ENCODE measurements at regions not wholly inside any gene's neighbourhood (a gene's known extent, or its start where the extent isn't known, plus 50 kb on each side); places are given as distances from the start of the nearest gene placed in this dataset.

DNA sequence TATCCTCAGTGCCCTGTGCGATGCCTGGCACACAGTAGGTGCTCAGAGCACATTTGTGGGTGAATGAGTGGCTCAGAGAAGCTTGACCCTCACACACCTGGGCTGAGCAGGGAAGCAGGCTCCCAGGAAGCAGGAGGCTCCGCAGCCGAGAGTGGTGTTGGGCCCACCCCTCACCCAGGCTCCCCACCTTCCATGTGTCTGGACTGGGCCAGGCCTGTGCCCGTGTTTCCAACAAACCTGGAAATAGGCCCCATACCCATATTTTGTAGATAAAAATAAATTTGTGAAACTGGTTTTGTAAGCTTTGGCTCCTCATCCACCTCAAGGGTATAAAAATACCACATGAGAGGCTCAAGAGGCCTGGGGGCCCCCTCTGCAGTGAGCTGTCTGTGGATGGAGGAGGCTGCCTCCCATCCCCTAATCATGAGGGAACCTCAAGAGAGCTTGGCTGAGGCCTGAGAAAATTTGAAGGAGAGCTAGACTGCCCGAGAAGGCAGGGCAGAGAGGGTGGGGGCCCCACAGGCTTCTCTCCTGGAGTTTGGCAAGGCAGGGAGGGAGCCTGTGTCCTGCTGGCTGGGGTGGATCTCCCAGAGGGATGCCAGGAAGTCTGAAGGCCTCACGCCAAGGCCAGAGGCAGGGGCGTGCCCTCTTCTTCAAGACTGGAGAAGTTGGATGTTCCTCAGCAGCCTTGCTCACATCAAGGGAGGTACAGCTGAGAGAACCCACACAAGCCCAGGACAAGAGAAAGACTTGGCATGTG, 147.0 kb upstream of the NECTIN1 start:
- TF ChIP-seq MXI1 (IDR thresholded peaks at IDR 0.05; ENCODE audit: borderline replicate concordance, low read depth, low read length) (no peak), POLR2A (IDR thresholded peaks at IDR 0.05; ENCODE audit: low read depth, low read length) (no peak), RFX5 (IDR thresholded peaks at IDR 0.05; ENCODE audit: low read depth, low read length) (no peak), RAD21 (IDR thresholded peaks at IDR 0.05; ENCODE audit: low read length) (no peak), FOS (IDR thresholded peaks at IDR 0.05; ENCODE audit: low read depth, low read length) (no peak), CHD1 (IDR thresholded peaks at IDR 0.05; ENCODE audit: low read depth, low read length) (no peak), BHLHE40 (IDR thresholded peaks at IDR 0.05; ENCODE audit: low read depth, low read length) (no peak), RCOR1 (IDR thresholded peaks at IDR 0.05; ENCODE audit: insufficient replicate concordance, low read length) (no peak), NFE2L2 (IDR thresholded peaks at IDR 0.05; ENCODE audit: low read depth, low read length) (no peak), MAFK (IDR thresholded peaks at IDR 0.05; ENCODE audit: low read depth, low read length) (no peak), SMC3 (IDR thresholded peaks at IDR 0.05; ENCODE audit: low read depth, low read length) (no peak), CEBPB (IDR thresholded peaks at IDR 0.05; ENCODE audit: low read depth, low read length) (no peak), MAZ (IDR thresholded peaks at IDR 0.05; ENCODE audit: borderline replicate concordance, low read depth, low read length) (no peak)
- TF ChIP-seq, protein P1, sequence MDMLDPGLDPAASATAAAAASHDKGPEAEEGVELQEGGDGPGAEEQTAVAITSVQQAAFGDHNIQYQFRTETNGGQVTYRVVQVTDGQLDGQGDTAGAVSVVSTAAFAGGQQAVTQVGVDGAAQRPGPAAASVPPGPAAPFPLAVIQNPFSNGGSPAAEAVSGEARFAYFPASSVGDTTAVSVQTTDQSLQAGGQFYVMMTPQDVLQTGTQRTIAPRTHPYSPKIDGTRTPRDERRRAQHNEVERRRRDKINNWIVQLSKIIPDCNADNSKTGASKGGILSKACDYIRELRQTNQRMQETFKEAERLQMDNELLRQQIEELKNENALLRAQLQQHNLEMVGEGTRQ (IDR thresholded peaks at IDR 0.05; ENCODE audit: low read depth, low read length): no peak
- TF ChIP-seq, protein P2, sequence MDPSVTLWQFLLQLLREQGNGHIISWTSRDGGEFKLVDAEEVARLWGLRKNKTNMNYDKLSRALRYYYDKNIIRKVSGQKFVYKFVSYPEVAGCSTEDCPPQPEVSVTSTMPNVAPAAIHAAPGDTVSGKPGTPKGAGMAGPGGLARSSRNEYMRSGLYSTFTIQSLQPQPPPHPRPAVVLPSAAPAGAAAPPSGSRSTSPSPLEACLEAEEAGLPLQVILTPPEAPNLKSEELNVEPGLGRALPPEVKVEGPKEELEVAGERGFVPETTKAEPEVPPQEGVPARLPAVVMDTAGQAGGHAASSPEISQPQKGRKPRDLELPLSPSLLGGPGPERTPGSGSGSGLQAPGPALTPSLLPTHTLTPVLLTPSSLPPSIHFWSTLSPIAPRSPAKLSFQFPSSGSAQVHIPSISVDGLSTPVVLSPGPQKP (IDR thresholded peaks at IDR 0.05; ENCODE audit: borderline replicate concordance, low read depth, low read length): no peak
- TF ChIP-seq, protein P3, sequence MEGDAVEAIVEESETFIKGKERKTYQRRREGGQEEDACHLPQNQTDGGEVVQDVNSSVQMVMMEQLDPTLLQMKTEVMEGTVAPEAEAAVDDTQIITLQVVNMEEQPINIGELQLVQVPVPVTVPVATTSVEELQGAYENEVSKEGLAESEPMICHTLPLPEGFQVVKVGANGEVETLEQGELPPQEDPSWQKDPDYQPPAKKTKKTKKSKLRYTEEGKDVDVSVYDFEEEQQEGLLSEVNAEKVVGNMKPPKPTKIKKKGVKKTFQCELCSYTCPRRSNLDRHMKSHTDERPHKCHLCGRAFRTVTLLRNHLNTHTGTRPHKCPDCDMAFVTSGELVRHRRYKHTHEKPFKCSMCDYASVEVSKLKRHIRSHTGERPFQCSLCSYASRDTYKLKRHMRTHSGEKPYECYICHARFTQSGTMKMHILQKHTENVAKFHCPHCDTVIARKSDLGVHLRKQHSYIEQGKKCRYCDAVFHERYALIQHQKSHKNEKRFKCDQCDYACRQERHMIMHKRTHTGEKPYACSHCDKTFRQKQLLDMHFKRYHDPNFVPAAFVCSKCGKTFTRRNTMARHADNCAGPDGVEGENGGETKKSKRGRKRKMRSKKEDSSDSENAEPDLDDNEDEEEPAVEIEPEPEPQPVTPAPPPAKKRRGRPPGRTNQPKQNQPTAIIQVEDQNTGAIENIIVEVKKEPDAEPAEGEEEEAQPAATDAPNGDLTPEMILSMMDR (conservative IDR thresholded peaks at IDR 0.05; ENCODE audit: low read depth, low read length): no peak
- dilution Hi-C loops (cut with HindIII; ENCODE audit: low sequenced_read_pairs, unreplicated experiment): no loop called here
- Histone ChIP-seq H4K20me1 (ENCODE audit: insufficient read depth, low read length) (no peaks in the 10 kb centered on the region), H3K36me3 (ENCODE audit: control insufficient read depth, insufficient read depth, low read length) (no peaks in the 10 kb centered on the region), H3K23ac (ENCODE audit: low read depth, low read length) (no peak overlapping the region), H2AK9ac (replicated peaks; ENCODE audit: low read depth, low read length, poor library complexity) (no peak overlapping the region), H4K8ac (ENCODE audit: low read depth in 2 of 2, low read length in 2 of 2) (no peak overlapping the region), H3K18ac (ENCODE audit: low read depth, low read length) (no peak overlapping the region), H2AFZ (replicated peaks; ENCODE audit: low read length, poor library complexity) (no peak overlapping the region), H4K5ac (ENCODE audit: low read depth, low read length) (no peak overlapping the region), H3K4ac (ENCODE audit: low read depth, low read length) (no peak overlapping the region), H3K4me2 (ENCODE audit: low read depth, low read length) (no peak overlapping the region), H3K56ac (ENCODE audit: extremely low read depth, insufficient read depth, low read length) (no peak overlapping the region), H3K4me3 (ENCODE audit: insufficient read depth, low read depth, low read length) (no peak overlapping the region), H3K27ac (ENCODE audit: insufficient read depth, low read length) (no peak overlapping the region), H3K27me3 (ENCODE audit: control insufficient read depth, insufficient read depth, low read length) (peaks cover 20% of the 10 kb centered on the region), H2BK20ac (ENCODE audit: low read depth, low read length) (no peak overlapping the region), H2BK120ac (ENCODE audit: low read depth, low read length) (no peak overlapping the region), H3K4me1 (ENCODE audit: control insufficient read depth, insufficient read depth, low read length) (no peaks in the 10 kb centered on the region), H2AK5ac (ENCODE audit: low read depth, low read length) (no peak overlapping the region), H4K91ac (ENCODE audit: insufficient read depth, low read depth, low read length) (no peak overlapping the region), H3K14ac (replicated peaks; ENCODE audit: low read depth, low read length) (no peak overlapping the region), H3K9me1 (ENCODE audit: insufficient read depth, low read length) (no peaks in the 10 kb centered on the region), H3K79me1 (ENCODE audit: low read depth in 1 of 2, low read length in 2 of 2) (no peaks in the 10 kb centered on the region), H2BK5ac (ENCODE audit: low read depth, low read length, poor library complexity, severe bottlenecking) (no peak overlapping the region), H3K9ac (ENCODE audit: low read depth, low read length) (no peak overlapping the region), H3K9me3 (ENCODE audit: control insufficient read depth, insufficient read depth, low read length) (no peaks in the 10 kb centered on the region), H2BK15ac (ENCODE audit: low read depth, low read length) (no peak overlapping the region)
- intact Hi-C loops (cut with micrococcal nuclease): no loop called here
- ATAC-seq (ENCODE audit: low read depth) (no peak), DNase-seq (no peak)
- ChIA-PET CTCF (no interaction called here), POLR2A (ENCODE audit: unreplicated experiment) (no interaction called here)
- in situ Hi-C loops (cut with MboI; ENCODE audit: low sequenced_read_pairs): no loop called here
- BruUV-seq (replicated peaks): no TSS peak
- 47% methylated on average over 2 of the region's 7 CpGs; no CpG with 5 or more reads in 1 of the 2 experiments for WGBS, 2 experiments (ENCODE audit: extremely low coverage in 2 of 2, insufficient read length in 1 of 2)

Measured in IMR-90 (cell line).